Activated B cell treated with CpG ODN at 0.5 μM for 24 hours (primary cell): ENCODE measurements at regions not wholly inside any gene's neighbourhood (a gene's known extent, or its start where the extent isn't known, plus 50 kb on each side); places are given as distances from the start of the nearest gene placed in this dataset.
"Not testable (repeated sequence)": the region's sequence is repeated elsewhere in the genome, so short reads cannot be mapped to it uniquely, and the experiment has no call there.

ENCODE experiments used
- ATAC-seq: fragments of 200-7000 bp; cut with Tn5 transposase; one replicate; pipeline ENCODE4 v1.10.0; 2021; ENCODE audit warnings: low read depth, mild to moderate bottlenecking, moderate library complexity
- CTCF ChIA-PET: fragments of 350-600 bp; sonication (Branson Sonifier 250); formaldehyde crosslinking; loops from one replicate; lab custom pipeline; 2021; ENCODE audit warnings: antibody characterized with exemption; lab: Charles Lee
- POLR2A ChIA-PET: fragments of 350-600 bp; sonication (Branson Sonifier 250); formaldehyde crosslinking; loops from one replicate; lab custom pipeline; 2021; ENCODE audit warnings: antibody characterized with exemption; lab: Charles Lee
- DNase-seq: peaks from one replicate; pipeline ENCODE4 v3.0.0; 2022
- H3K27ac Mint-ChIP-seq: one replicate; pipeline ENCODE4 v1.8.0; 2020; ENCODE audit warnings: mixed read lengths
- H3K27me3 Mint-ChIP-seq: one replicate; pipeline ENCODE4 v1.8.0; 2021; ENCODE audit warnings: mixed read lengths
- H3K36me3 Mint-ChIP-seq: one replicate; pipeline ENCODE4 v1.8.0; 2021; ENCODE audit warnings: low read depth, mixed read lengths
- H3K4me1 Mint-ChIP-seq: one replicate; pipeline ENCODE4 v1.8.0; 2021; ENCODE audit warnings: mixed read lengths
- H3K4me3 Mint-ChIP-seq: one replicate; pipeline ENCODE4 v1.8.0; 2020; ENCODE audit warnings: mild to moderate bottlenecking, mixed read lengths
- H3K9me3 Mint-ChIP-seq: one replicate; pipeline ENCODE4 v1.8.0; 2020; ENCODE audit warnings: mixed read lengths
- CTCF ChIP-seq: fragments of 200-600 bp; IDR thresholded peaks from one replicate; pipeline ENCODE4 v1.8.0; 2022; ENCODE audit warnings: antibody characterized with exemption, mild to moderate bottlenecking
- intact Hi-C: fragments of 100-400 bp; cut with micrococcal nuclease; formaldehyde crosslinking; loops from one replicate; pipeline ENCODE4 v1.15.1; 2024

GRCh38 chr14:30355431-30355913 lies 203.5 kb upstream of the G2E3 start:
- H3K4me3 Mint-ChIP-seq: no peak overlapping the region
- peaks cover 5% of the 10 kb centered on the region for H3K9me3 Mint-ChIP-seq
- DNase-seq (no peak), ATAC-seq (no peak)
- no peaks in the 10 kb centered on the region for H3K27me3 Mint-ChIP-seq
- intact Hi-C loops: no loop called here
- ChIA-PET POLR2A (no interaction called here), CTCF (no interaction called here)
- H3K27ac Mint-ChIP-seq: no peak overlapping the region
- H3K36me3 Mint-ChIP-seq: no peaks in the 10 kb centered on the region
- H3K4me1 Mint-ChIP-seq: no peaks in the 10 kb centered on the region
- no peak for TF ChIP-seq CTCF

GRCh38 chr14:30356438-30357202 lies 202.3 kb upstream of the G2E3 start:
- POLR2A ChIA-PET: no interaction called here
- no peak for DNase-seq
- Mint-ChIP-seq H3K4me1 (no peaks in the 10 kb centered on the region), H3K27ac (no peak overlapping the region), H3K27me3 (no peaks in the 10 kb centered on the region), H3K4me3 (no peak overlapping the region), H3K9me3 (peaks cover 5% of the 10 kb centered on the region), H3K36me3 (no peaks in the 10 kb centered on the region)
- intact Hi-C loops: no loop called here
- CTCF ChIA-PET: no interaction called here
- ATAC-seq: no peak
- TF ChIP-seq CTCF: no peak

GRCh38 chr14:30357791-30358190 lies 201.2 kb upstream of the G2E3 start:
- no peak overlapping the region for H3K4me3 Mint-ChIP-seq
- POLR2A ChIA-PET: no interaction called here
- H3K36me3 Mint-ChIP-seq: no peaks in the 10 kb centered on the region
- TF ChIP-seq CTCF: no peak
- CTCF ChIA-PET: no interaction called here
- no peak overlapping the region for H3K27ac Mint-ChIP-seq
- DNase-seq: no peak
- H3K27me3 Mint-ChIP-seq: no peaks in the 10 kb centered on the region
- no peaks in the 10 kb centered on the region for H3K4me1 Mint-ChIP-seq
- ATAC-seq: no peak
- intact Hi-C loops: no loop called here
- peaks cover 5% of the 10 kb centered on the region for H3K9me3 Mint-ChIP-seq

DNA sequence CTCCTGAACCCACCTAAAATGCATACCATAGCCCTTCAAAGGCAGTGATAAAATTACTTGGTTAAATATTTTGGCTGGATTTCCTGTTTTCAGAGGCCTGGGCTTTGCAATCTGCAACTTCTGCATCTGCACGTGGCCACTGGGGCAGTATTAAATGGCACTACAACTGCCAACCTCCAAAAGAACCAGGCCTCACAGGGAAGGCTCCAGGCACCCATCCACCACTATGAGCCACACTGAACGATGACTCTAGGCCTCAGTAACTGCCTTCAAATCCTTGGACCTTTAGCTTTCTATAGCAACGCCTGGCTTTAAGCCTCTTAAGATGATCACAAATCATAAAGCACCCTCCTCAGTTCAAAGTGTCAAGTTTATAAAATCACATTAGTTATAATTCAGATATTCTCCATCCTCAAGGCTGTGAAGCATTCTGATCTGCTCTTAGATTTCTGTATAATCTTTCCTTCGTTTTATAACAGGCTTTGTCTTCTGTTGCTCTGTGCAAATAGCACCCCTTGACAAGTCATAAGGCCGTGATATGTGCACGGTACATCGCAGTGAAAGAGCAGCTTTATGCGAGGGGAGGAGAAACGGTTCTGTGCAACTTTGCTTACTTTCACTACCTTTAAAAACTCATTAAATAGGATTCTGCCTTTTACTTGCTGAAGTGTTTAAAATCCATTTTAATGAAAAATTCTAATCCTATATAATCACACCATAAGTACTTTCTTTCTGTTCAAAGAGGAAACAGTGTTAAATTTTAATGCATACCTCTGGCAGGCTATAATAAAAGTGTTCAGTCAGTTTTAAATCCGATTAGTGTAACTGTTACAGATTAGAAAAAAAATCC lies 196.4 kb upstream of the G2E3 start:
- TF ChIP-seq CTCF: no peak
- no peak for DNase-seq
- ChIA-PET POLR2A (no interaction called here), CTCF (no interaction called here)
- Mint-ChIP-seq H3K36me3 (no peaks in the 10 kb centered on the region), H3K4me1 (no peaks in the 10 kb centered on the region), H3K4me3 (no peak overlapping the region), H3K27me3 (peaks cover 1% of the 10 kb centered on the region), H3K9me3 (peaks cover 5% of the 10 kb centered on the region), H3K27ac (no peak overlapping the region)
- ATAC-seq: no peak
- intact Hi-C loops: no loop called here

DNA sequence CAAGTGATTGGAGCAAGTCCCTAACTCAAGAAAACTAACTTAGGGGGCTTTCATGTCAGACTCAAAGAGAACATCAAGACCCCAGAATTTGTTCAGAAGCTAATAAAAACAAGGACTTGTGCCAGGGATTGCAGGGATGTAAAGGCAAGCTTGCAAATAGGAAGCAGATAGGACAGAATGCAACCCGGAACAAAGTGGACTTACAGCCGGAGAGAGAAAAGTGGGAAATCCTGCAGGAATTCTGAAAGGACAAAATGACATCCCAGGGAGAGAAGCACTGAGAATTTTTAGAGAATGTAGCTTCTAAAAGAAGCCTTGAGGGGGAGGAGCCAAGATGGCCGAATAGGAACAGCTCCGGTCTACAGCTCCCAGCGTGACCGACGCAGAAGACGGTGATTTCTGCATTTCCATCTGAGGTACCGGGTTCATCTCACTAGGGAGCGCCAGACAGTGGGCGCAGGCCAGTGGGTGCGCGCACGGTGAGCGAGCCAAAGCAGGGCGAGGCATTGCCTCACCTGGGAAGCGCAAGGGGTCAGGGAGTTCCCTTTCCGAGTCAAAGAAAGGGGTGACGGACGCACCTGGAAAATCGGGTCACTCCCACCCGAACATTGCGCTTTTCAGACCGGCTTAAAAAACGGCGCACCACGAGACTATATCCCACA lies 195.6 kb upstream of the G2E3 start:
- H3K27me3 Mint-ChIP-seq, ATAC-seq, H3K4me1 Mint-ChIP-seq, H3K36me3 Mint-ChIP-seq, H3K9me3 Mint-ChIP-seq, CTCF ChIA-PET, POLR2A ChIA-PET, H3K4me3 Mint-ChIP-seq, intact Hi-C loops, DNase-seq, H3K27ac Mint-ChIP-seq: not testable (repeated sequence)
